ENCODE measurements at regions not wholly inside any gene's neighbourhood (a gene's known extent, or its start where the extent isn't known, plus 50 kb on each side); places are given as distances from the start of the nearest gene placed in this dataset.

DNA sequence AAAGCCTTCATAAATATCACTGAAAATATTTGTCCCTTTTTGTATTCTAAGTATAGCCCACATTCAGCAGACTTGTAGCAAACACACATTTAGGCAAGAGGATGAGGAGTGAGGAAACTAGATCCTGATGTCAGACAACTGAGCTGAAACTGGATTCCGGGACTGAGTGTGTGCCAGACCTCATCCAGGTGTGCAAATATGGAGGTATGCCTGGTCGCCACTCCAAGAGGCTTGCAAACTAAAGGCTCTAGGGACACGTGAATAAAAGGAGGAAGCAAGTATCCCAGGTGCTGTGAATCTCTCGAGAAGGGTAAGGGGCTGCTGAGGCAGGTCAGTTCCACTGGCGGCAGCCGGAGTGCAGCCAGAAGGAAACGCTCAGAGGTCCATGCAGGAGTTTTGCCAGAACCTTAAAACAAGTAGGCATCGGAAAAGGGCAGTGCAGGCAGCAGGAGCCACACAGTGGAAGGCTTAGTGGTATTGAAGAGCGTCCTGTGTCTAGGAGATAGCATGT is 77.4 kb upstream of the ALDH1B1 start:
- TF ChIP-seq, protein P1, sequence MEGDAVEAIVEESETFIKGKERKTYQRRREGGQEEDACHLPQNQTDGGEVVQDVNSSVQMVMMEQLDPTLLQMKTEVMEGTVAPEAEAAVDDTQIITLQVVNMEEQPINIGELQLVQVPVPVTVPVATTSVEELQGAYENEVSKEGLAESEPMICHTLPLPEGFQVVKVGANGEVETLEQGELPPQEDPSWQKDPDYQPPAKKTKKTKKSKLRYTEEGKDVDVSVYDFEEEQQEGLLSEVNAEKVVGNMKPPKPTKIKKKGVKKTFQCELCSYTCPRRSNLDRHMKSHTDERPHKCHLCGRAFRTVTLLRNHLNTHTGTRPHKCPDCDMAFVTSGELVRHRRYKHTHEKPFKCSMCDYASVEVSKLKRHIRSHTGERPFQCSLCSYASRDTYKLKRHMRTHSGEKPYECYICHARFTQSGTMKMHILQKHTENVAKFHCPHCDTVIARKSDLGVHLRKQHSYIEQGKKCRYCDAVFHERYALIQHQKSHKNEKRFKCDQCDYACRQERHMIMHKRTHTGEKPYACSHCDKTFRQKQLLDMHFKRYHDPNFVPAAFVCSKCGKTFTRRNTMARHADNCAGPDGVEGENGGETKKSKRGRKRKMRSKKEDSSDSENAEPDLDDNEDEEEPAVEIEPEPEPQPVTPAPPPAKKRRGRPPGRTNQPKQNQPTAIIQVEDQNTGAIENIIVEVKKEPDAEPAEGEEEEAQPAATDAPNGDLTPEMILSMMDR (IDR thresholded peaks at IDR 0.05): no peak
- TF ChIP-seq POLR2A (IDR thresholded peaks at IDR 0.05): no peak

All from breast epithelium (tissue), 3 donors.